Naive B cell (primary cell): ENCODE measurements at regions not wholly inside any gene's neighbourhood (a gene's known extent, or its start where the extent isn't known, plus 50 kb on each side); places are given as distances from the start of the nearest gene placed in this dataset.
A peak's percentile ranks its signal among the peaks of the same experiment; 100 is the strongest.
"Not testable (repeated sequence)": the region's sequence is repeated elsewhere in the genome, so short reads cannot be mapped to it uniquely, and the experiment has no call there.

Source experiments
- ATAC-seq, 2 donors: fragments of 150-1000 bp; cut with Tn5 transposase; 2 replicates each; pipeline ENCODE4 v1.10.0; 2021; ENCODE audit warnings: low read depth in 2 of 2, mild to moderate bottlenecking in 2 of 2, moderate library complexity in 2 of 2
- DNase-seq: peaks from one replicate; pipeline ENCODE4 v3.0.0; 2022
- H3K27ac Mint-ChIP-seq, 6 donors: one replicate each; pipeline ENCODE4 v1.8.0; 2020 to 2022; ENCODE audit warnings: mild to moderate bottlenecking in 6 of 6, mixed read lengths in 6 of 6, moderate library complexity in 5 of 6, inconsistent platforms in 2 of 6
- H3K27me3 Mint-ChIP-seq, 3 donors: one replicate each; pipeline ENCODE4 v1.8.0; 2021 to 2022; ENCODE audit warnings: mixed read lengths in 3 of 3, mild to moderate bottlenecking in 1 of 3
- H3K36me3 Mint-ChIP-seq, 2 donors: one replicate each; pipeline ENCODE4 v1.8.0; 2020 to 2022; ENCODE audit warnings: mixed read lengths in 2 of 2, inconsistent platforms in 1 of 2, mild to moderate bottlenecking in 1 of 2
- H3K4me1 Mint-ChIP-seq, 3 donors: one replicate each; pipeline ENCODE4 v1.8.0; 2020 to 2022; ENCODE audit warnings: mixed read lengths in 3 of 3, inconsistent platforms in 1 of 3, mild to moderate bottlenecking in 1 of 3, moderate library complexity in 1 of 3
- H3K4me3 Mint-ChIP-seq, 8 donors: one replicate each; pipeline ENCODE4 v1.8.0; 2020 to 2022; ENCODE audit warnings: mild to moderate bottlenecking in 8 of 8, mixed read lengths in 8 of 8, moderate library complexity in 8 of 8, inconsistent platforms in 2 of 8
- H3K9me3 Mint-ChIP-seq, 7 donors: one replicate each; pipeline ENCODE4 v1.8.0; 2020 to 2022; ENCODE audit warnings: mixed read lengths in 7 of 7, mild to moderate bottlenecking in 5 of 7, inconsistent platforms in 2 of 7, moderate library complexity in 1 of 7

DNA sequence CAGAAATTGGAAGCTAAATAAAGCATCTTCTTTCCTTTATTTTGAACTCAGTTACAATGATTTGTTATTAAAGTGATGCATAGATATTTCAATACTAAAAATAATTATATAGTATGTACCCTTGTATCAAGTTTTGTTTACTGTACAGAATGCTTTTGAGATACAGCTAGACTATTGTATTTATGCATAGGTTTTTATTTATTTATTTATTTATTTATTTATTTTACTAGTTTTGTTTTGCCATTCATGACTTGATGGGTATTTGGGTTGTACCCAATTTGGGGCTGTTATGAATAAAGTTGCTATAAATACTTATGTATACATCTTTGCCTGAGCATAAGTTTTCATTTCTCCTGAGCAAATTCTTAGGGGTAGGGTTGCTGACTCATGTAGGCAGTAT lies 118.7 kb upstream of the NXPH2 start:
- Mint-ChIP-seq H3K27me3 (no peaks in the 10 kb centered on the region), H3K4me1 (no peaks in the 10 kb centered on the region), H3K4me3 (no peak overlapping the region), H3K36me3 (no peaks in the 10 kb centered on the region), H3K9me3 (peaks cover 0 to 5% (median 1%) of the 10 kb centered on the region in 7 donors), H3K27ac (no peak overlapping the region)
- DNase-seq (no peak), ATAC-seq (no peak)

- Mint-ChIP-seq H3K4me1 (no peaks in the 10 kb centered on the region), H3K9me3 (peaks cover 0 to 5% (median 0%) of the 10 kb centered on the region in 7 donors), H3K4me3 (no peak overlapping the region), H3K27me3 (no peaks in the 10 kb centered on the region), H3K27ac (no peak overlapping the region), H3K36me3 (no peaks in the 10 kb centered on the region)
- ATAC-seq (no peak), DNase-seq (no peak)
These were observed 117.1 kb upstream of the NXPH2 start for GRCh38 chr2:138897274-138897673.

DNA sequence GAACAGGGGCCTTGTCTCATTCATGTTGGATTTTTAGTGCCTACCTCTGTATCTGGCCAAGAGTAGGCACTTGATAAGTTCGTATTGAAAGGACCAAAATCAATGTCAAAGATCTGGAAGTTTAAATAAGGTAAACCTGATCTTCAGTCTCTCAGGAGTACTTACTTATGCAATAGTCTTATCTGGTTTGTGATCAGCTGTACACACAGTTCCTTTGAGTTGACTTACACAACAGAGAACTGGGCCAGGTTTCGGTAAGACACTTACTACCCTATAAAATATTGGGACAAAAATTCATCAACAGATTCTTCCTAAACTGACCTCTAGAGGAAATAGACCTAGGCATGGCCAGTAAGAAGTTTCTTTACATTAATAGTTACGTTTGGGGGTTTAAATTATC lies 113.6 kb upstream of the NXPH2 start:
- no peak overlapping the region for H3K27ac Mint-ChIP-seq
- no peak overlapping the region for H3K4me3 Mint-ChIP-seq
- DNase-seq: no peak
- no peak for ATAC-seq
- no peaks in the 10 kb centered on the region for H3K36me3 Mint-ChIP-seq
- H3K9me3 Mint-ChIP-seq: peaks cover 0 to 8% (median 0%) of the 10 kb centered on the region in 7 donors
- H3K4me1 Mint-ChIP-seq: no peaks in the 10 kb centered on the region
- no peaks in the 10 kb centered on the region for H3K27me3 Mint-ChIP-seq

GRCh38 chr2:138881126-138881525 lies 100.9 kb upstream of the NXPH2 start:
- Mint-ChIP-seq H3K4me3 (no peak overlapping the region), H3K9me3 (peaks cover 0 to 3% (median 0%) of the 10 kb centered on the region in 7 donors), H3K36me3 (no peaks in the 10 kb centered on the region), H3K27me3 (no peaks in the 10 kb centered on the region), H3K27ac (no peak overlapping the region), H3K4me1 (no peaks in the 10 kb centered on the region)
- ATAC-seq (no peak), DNase-seq (no peak)

DNA sequence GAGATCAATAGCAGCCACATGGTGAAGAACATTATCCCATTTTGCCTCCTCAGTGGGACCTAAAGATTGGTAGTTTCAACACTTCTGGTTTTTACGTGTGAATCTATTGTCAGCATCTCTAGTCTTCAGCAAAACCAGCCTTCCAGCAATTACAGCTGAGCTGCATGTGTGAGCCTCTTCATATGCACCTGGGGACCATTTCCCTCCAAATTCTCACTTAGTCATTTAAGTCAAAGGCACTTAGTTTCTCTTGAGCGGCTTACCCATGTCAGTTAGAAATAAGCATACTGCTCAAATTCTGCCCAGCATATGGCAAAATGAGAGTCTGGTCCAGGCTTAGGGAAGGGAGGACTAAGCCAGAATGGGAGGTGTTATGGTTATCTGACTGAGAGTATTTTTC lies 99.7 kb upstream of the NXPH2 start:
- Mint-ChIP-seq H3K9me3 (peaks cover 0 to 3% (median 0%) of the 10 kb centered on the region in 7 donors), H3K4me1 (no peaks in the 10 kb centered on the region), H3K4me3 (no peak overlapping the region), H3K27me3 (no peaks in the 10 kb centered on the region), H3K27ac (no peak overlapping the region), H3K36me3 (no peaks in the 10 kb centered on the region)
- ATAC-seq (no peak), DNase-seq (no peak)

GRCh38 chr2:138877421-138877820 lies 97.2 kb upstream of the NXPH2 start:
- DNase-seq: no peak
- Mint-ChIP-seq H3K36me3 (no peaks in the 10 kb centered on the region), H3K27me3 (no peaks in the 10 kb centered on the region), H3K4me1 (no peaks in the 10 kb centered on the region), H3K27ac (no peak overlapping the region), H3K4me3 (peak overlapping the region in 1 of 8 donors; percentile 12), H3K9me3 (peaks cover 0 to 3% (median 0%) of the 10 kb centered on the region in 7 donors)
- no peak for ATAC-seq

- Mint-ChIP-seq H3K27me3 (no peaks in the 10 kb centered on the region), H3K36me3 (no peaks in the 10 kb centered on the region), H3K4me3 (no peak overlapping the region), H3K27ac (no peak overlapping the region), H3K4me1 (no peaks in the 10 kb centered on the region), H3K9me3 (peaks cover 0 to 9% (median 0%) of the 10 kb centered on the region in 7 donors)
- no peak for ATAC-seq
- DNase-seq: no peak
These were observed 94.1 kb upstream of the NXPH2 start for GRCh38 chr2:138874251-138874650.

DNA sequence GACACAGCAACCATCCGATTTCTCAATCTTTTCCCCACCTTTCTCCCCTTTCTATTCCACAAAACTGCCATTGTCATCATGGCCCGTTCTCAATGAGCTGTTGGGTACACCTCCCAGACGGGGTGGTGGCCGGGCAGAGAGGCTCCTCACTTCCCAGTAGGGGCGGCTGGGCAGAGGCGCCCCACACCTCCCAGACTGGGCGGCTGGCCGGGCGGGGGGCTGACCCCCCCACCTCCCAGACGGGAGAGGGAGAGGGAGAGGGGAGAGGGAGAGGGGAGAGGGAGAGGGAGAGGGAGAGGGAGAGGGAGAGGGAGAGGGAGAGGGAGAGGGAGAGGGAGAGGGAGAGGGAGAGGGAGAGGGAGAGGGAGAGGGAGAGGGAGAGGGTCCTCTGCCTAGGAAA lies 91.9 kb upstream of the NXPH2 start:
- ATAC-seq, DNase-seq, H3K4me1 Mint-ChIP-seq, H3K27ac Mint-ChIP-seq, H3K36me3 Mint-ChIP-seq, H3K4me3 Mint-ChIP-seq, H3K27me3 Mint-ChIP-seq: not testable (repeated sequence)
- H3K9me3 Mint-ChIP-seq: peaks cover 0 to 10% (median 0%) of the 10 kb centered on the region in 7 donors

DNA sequence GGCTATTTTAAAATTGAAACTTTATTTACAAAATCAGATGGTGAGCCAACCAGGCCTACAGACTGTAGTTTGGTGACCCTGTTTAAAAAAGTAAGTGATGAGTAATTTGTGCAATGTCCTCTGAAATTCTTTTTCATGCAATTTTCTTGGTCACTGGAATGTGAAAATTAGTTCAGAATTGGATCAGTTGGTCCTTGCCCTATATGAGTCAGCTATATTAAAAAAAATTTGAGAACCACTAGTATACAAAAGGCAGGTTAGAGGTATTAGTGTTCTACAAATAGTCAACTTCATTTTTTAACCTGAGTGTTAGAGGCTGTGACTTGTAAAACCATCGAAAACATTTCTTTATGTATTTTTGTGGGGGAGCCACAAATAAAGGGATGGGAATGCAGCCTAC lies 91.1 kb upstream of the NXPH2 start:
- Mint-ChIP-seq H3K4me1 (no peaks in the 10 kb centered on the region), H3K9me3 (peaks cover 0 to 10% (median 0%) of the 10 kb centered on the region in 7 donors), H3K27me3 (no peaks in the 10 kb centered on the region), H3K4me3 (no peak overlapping the region), H3K36me3 (no peaks in the 10 kb centered on the region), H3K27ac (no peak overlapping the region)
- no peak for DNase-seq
- no peak for ATAC-seq

DNA sequence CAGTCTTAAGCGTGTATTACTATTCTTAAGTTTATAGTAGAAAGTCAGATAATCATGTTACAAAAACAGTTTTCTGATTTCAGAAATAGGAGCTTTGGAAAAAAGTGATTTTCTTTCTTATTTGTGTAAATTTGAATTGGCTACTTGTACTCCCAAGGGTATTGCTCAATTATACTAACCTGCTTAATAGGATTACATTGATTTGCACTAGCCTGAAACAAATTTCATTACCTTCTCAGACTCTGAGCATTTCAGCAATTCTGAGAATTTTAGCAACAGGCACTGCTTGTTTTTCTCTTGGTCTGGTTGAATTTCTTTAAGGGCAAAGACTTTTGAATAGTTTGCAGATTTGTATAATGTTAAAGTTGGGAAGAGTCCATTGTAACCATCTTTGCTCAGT lies 87.2 kb upstream of the NXPH2 start:
- no peak for DNase-seq
- Mint-ChIP-seq H3K36me3 (no peaks in the 10 kb centered on the region), H3K4me3 (no peak overlapping the region), H3K9me3 (peaks cover 0 to 10% (median 0%) of the 10 kb centered on the region in 7 donors), H3K27ac (no peak overlapping the region), H3K4me1 (no peaks in the 10 kb centered on the region), H3K27me3 (no peaks in the 10 kb centered on the region)
- no peak for ATAC-seq

DNA sequence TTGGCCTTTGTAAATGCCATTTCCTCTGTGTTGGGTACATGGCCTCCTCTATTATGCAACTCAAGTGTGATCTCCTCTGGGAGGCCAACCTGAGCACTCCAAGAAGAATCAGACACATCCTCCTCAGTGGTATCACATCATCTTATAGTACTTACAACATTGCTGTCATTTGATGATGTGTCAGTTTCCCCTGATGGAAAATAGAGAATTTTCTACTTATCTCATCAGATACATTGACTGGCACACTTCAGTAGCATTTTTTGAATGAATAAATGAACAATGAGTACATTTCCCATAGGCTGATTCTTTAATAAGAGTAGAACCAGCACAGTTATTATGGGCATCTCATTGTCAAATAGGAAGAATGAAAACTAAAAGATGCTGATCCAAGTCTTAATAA lies 86.6 kb upstream of the NXPH2 start:
- Mint-ChIP-seq H3K4me1 (no peaks in the 10 kb centered on the region), H3K4me3 (no peak overlapping the region), H3K36me3 (no peaks in the 10 kb centered on the region), H3K27me3 (no peaks in the 10 kb centered on the region), H3K27ac (no peak overlapping the region), H3K9me3 (peaks cover 0 to 10% (median 0%) of the 10 kb centered on the region in 7 donors)
- DNase-seq: no peak
- no peak for ATAC-seq

GRCh38 chr2:138853761-138854160 lies 73.6 kb upstream of the NXPH2 start:
- DNase-seq (no peak), ATAC-seq (no peak)
- no peak overlapping the region for H3K27ac Mint-ChIP-seq
- no peak overlapping the region for H3K4me3 Mint-ChIP-seq
- H3K36me3 Mint-ChIP-seq: no peaks in the 10 kb centered on the region
- peaks cover 0 to 1% (median 0%) of the 10 kb centered on the region in 7 donors for H3K9me3 Mint-ChIP-seq
- no peaks in the 10 kb centered on the region for H3K4me1 Mint-ChIP-seq
- no peaks in the 10 kb centered on the region for H3K27me3 Mint-ChIP-seq

DNA sequence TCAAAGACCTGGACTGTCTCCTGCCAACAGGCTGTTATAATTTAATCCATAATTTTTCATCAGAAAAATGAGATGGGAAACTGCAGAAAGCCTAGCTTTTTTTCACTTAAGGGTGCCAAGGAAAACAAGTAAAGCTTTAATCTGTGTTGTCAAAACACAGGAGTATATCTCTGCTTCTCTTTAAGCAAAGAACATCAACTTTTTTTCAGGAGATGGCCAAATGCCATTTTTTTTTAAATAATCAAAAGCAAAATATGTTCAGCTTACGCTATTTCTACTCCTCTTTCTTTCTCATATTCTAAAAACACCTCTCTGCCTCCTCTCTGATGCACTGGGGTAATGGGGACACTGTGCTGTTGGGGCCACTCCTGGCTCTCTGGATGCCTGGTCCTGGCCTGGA lies 73.1 kb upstream of the NXPH2 start:
- no peaks in the 10 kb centered on the region for H3K9me3 Mint-ChIP-seq

GRCh38 chr2:138846216-138846821 lies 66.1 kb upstream of the NXPH2 start:
- Mint-ChIP-seq H3K4me1 (no peaks in the 10 kb centered on the region), H3K27ac (no peak overlapping the region), H3K27me3 (no peaks in the 10 kb centered on the region), H3K36me3 (no peaks in the 10 kb centered on the region), H3K9me3 (no peaks in the 10 kb centered on the region), H3K4me3 (no peak overlapping the region)
- ATAC-seq: no peak
- no peak for DNase-seq

More for the DNA sequence above, 73.1 kb upstream of the NXPH2 start:
- no peaks in the 10 kb centered on the region for H3K4me1 Mint-ChIP-seq
- H3K27ac Mint-ChIP-seq: no peak overlapping the region
- ATAC-seq (no peak), DNase-seq (no peak)
- no peak overlapping the region for H3K4me3 Mint-ChIP-seq
- H3K36me3 Mint-ChIP-seq: no peaks in the 10 kb centered on the region
- no peaks in the 10 kb centered on the region for H3K27me3 Mint-ChIP-seq

GRCh38 chr2:138842341-138842740 lies 62.2 kb upstream of the NXPH2 start:
- no peak overlapping the region for H3K27ac Mint-ChIP-seq
- ATAC-seq (no peak), DNase-seq (no peak)
- peaks cover 0 to 7% (median 0%) of the 10 kb centered on the region in 3 donors for H3K27me3 Mint-ChIP-seq
- H3K36me3 Mint-ChIP-seq: no peaks in the 10 kb centered on the region
- no peaks in the 10 kb centered on the region for H3K9me3 Mint-ChIP-seq
- no peaks in the 10 kb centered on the region for H3K4me1 Mint-ChIP-seq
- no peak overlapping the region for H3K4me3 Mint-ChIP-seq
